HEK293 (cell line): ENCODE measurements at regions not wholly inside any gene's neighbourhood (a gene's known extent, or its start where the extent isn't known, plus 50 kb on each side); places are given as distances from the start of the nearest gene placed in this dataset.

Experiments used
- CTCF ChIA-PET: fragments of 350-600 bp; formaldehyde crosslinking; extraction: SDS; loops from one replicate; lab custom pipeline; 2021; ENCODE audit warnings: antibody characterized with exemption; lab: Yijun Ruan, JAX
- POLR2A ChIA-PET: fragments of 300-600 bp; formaldehyde crosslinking; extraction: SDS; loops from one replicate; lab custom pipeline; 2020; ENCODE audit warnings: antibody characterized with exemption, inconsistent platforms; lab: Yijun Ruan, JAX
- H3K27ac ChIP-seq: fragments of 200-500 bp; sonication (Bioruptor generic); 2 replicates; pipeline ENCODE4 v1.5.1; 2014; ENCODE audit warnings: low read depth, low read length, control low read depth, inconsistent platforms; ENCODE audit errors: extremely low read depth
- H3K36me3 ChIP-seq, 2 experiments: fragments of 200-500 bp in 1 of 2; sonication (Bioruptor generic) in 1 of 2; 1 replicate in 1 of 2; 2 replicates in 1 of 2; pipeline ENCODE4 v1.5.1; 2014 to 2017; ENCODE audit warnings: inconsistent platforms in 2 of 2, low read length in 2 of 2; ENCODE audit not compliant: control insufficient read depth in 2 of 2, insufficient read depth in 1 of 2
- H3K4me1 ChIP-seq: fragments of 200-500 bp; sonication (Bioruptor generic); 2 replicates; pipeline ENCODE4 v1.5.1; 2014; ENCODE audit warnings: mild to moderate bottlenecking, low read length, inconsistent platforms; ENCODE audit not compliant: control insufficient read depth, insufficient read depth
- H3K4me3 ChIP-seq: 2 replicates; pipeline ENCODE4 v1.5.1; 2011; ENCODE audit warnings: low read depth, mild to moderate bottlenecking, control low read depth, low read length, moderate library complexity
- H3K9me3 ChIP-seq: fragments of 200-500 bp; sonication (Bioruptor generic); 2 replicates; pipeline ENCODE4 v1.5.1; 2014; ENCODE audit warnings: low read depth, low read length, inconsistent platforms; ENCODE audit not compliant: control insufficient read depth, insufficient read depth
- HOXC10 ChIP-seq: sonication (generic); formaldehyde crosslinking; IDR thresholded peaks from 2 replicates; pipeline ENCODE4 v1.8.1; 2023; ENCODE audit warnings: mild to moderate bottlenecking, missing genetic modification reagents
- IKZF3 ChIP-seq: fragments of 450-650 bp; IDR thresholded peaks from 2 replicates; pipeline ENCODE4 v1.5.0; 2018; ENCODE audit warnings: missing biosample characterization, mild to moderate bottlenecking, missing genetic modification characterization, moderate library complexity
- KLF1 ChIP-seq: fragments of 450-650 bp; formaldehyde crosslinking; IDR thresholded peaks from 2 replicates; pipeline ENCODE4 v1.5.1; 2016; ENCODE audit warnings: missing biosample characterization, missing genetic modification characterization
- KLF10 ChIP-seq: fragments of 450-650 bp; IDR thresholded peaks from 2 replicates; pipeline ENCODE4 v1.5.1; 2018; ENCODE audit warnings: missing biosample characterization, mild to moderate bottlenecking, missing genetic modification characterization
- KLF7 ChIP-seq: fragments of 450-650 bp; formaldehyde crosslinking; IDR thresholded peaks from 2 replicates; pipeline ENCODE4 v1.5.1; 2016; ENCODE audit warnings: missing biosample characterization, missing genetic modification characterization, borderline replicate concordance
- OSR2 ChIP-seq: fragments of 450-650 bp; formaldehyde crosslinking; IDR thresholded peaks from 2 replicates; pipeline ENCODE4 v1.5.1; 2016; ENCODE audit warnings: missing biosample characterization, missing genetic modification characterization
- OVOL3 ChIP-seq: fragments of 450-650 bp; formaldehyde crosslinking; IDR thresholded peaks from 2 replicates; pipeline ENCODE4 v1.5.1; 2016; ENCODE audit warnings: missing biosample characterization, missing genetic modification characterization
- PBX3 ChIP-seq: sonication (generic); formaldehyde crosslinking; IDR thresholded peaks from 2 replicates; pipeline ENCODE4 v1.8.1; 2022; ENCODE audit warnings: mild to moderate bottlenecking, moderate library complexity, missing genetic modification reagents
- PRDM2 ChIP-seq: fragments of 450-650 bp; formaldehyde crosslinking; IDR thresholded peaks from 2 replicates; pipeline ENCODE4 v1.5.1; 2016; ENCODE audit warnings: missing biosample characterization, missing genetic modification characterization, borderline replicate concordance
- RBAK ChIP-seq: fragments of 450-650 bp; formaldehyde crosslinking; IDR thresholded peaks from 2 replicates; pipeline ENCODE4 v1.5.1; 2016; ENCODE audit warnings: missing biosample characterization, missing genetic modification characterization
- ZNF112 ChIP-seq: fragments of 450-650 bp; formaldehyde crosslinking; IDR thresholded peaks from 2 replicates; pipeline ENCODE4 v1.5.0; 2017; ENCODE audit warnings: missing biosample characterization, missing genetic modification characterization
- ZNF132 ChIP-seq: fragments of 450-650 bp; formaldehyde crosslinking; IDR thresholded peaks from 2 replicates; pipeline ENCODE4 v1.5.1; 2017; ENCODE audit warnings: missing biosample characterization, missing genetic modification characterization, borderline replicate concordance
- ZNF133 ChIP-seq: fragments of 450-650 bp; formaldehyde crosslinking; IDR thresholded peaks from 2 replicates; pipeline ENCODE4 v1.5.1; 2016; ENCODE audit warnings: missing biosample characterization, missing genetic modification characterization
- ZNF138 ChIP-seq: fragments of 450-650 bp; formaldehyde crosslinking; IDR thresholded peaks from 2 replicates; pipeline ENCODE4 v1.5.1; 2016; ENCODE audit warnings: missing biosample characterization, missing genetic modification characterization, borderline replicate concordance
- ZNF16 ChIP-seq: fragments of 450-650 bp; formaldehyde crosslinking; IDR thresholded peaks from 2 replicates; pipeline ENCODE4 v1.5.1; 2016; ENCODE audit warnings: low read depth, missing biosample characterization, missing genetic modification characterization
- ZNF175 ChIP-seq: fragments of 450-650 bp; formaldehyde crosslinking; IDR thresholded peaks from 2 replicates; pipeline ENCODE4 v1.5.1; 2016; ENCODE audit warnings: missing biosample characterization, missing genetic modification characterization
- ZNF214 ChIP-seq: fragments of 450-650 bp; formaldehyde crosslinking; IDR thresholded peaks from 2 replicates; pipeline ENCODE4 v1.5.1; 2017; ENCODE audit warnings: missing biosample characterization, mild to moderate bottlenecking, missing genetic modification characterization, borderline replicate concordance
- ZNF23 ChIP-seq: fragments of 450-650 bp; formaldehyde crosslinking; IDR thresholded peaks from 2 replicates; pipeline ENCODE4 v1.5.1; 2016; ENCODE audit warnings: missing biosample characterization, missing genetic modification characterization, borderline replicate concordance
- ZNF302 ChIP-seq: fragments of 450-650 bp; formaldehyde crosslinking; IDR thresholded peaks from 2 replicates; pipeline ENCODE4 v1.5.1; 2016; ENCODE audit warnings: missing biosample characterization, missing genetic modification characterization, low read depth
- ZNF324 ChIP-seq: fragments of 450-650 bp; formaldehyde crosslinking; IDR thresholded peaks from 2 replicates; pipeline ENCODE4 v1.5.1; 2016; ENCODE audit warnings: missing biosample characterization, missing genetic modification characterization
- ZNF366 ChIP-seq: fragments of 450-650 bp; formaldehyde crosslinking; conservative IDR thresholded peaks from 2 replicates; pipeline ENCODE4 v1.5.1; 2016; ENCODE audit warnings: missing biosample characterization, missing genetic modification characterization
- ZNF404 ChIP-seq: fragments of 450-650 bp; formaldehyde crosslinking; IDR thresholded peaks from 2 replicates; pipeline ENCODE4 v1.5.1; 2017; ENCODE audit warnings: missing biosample characterization, missing genetic modification characterization
- ZNF416 ChIP-seq: fragments of 450-650 bp; formaldehyde crosslinking; IDR thresholded peaks from 2 replicates; pipeline ENCODE4 v1.5.1; 2016; ENCODE audit warnings: missing biosample characterization, missing genetic modification characterization
- ZNF423 ChIP-seq: fragments of 450-650 bp; formaldehyde crosslinking; IDR thresholded peaks from 2 replicates; pipeline ENCODE4 v1.5.1; 2016; ENCODE audit warnings: missing biosample characterization, missing genetic modification characterization
- ZNF426 ChIP-seq: fragments of 450-650 bp; formaldehyde crosslinking; IDR thresholded peaks from 2 replicates; pipeline ENCODE4 v1.5.1; 2017; ENCODE audit warnings: missing biosample characterization, missing genetic modification characterization, mild to moderate bottlenecking, inconsistent platforms, moderate library complexity
- ZNF473 ChIP-seq: fragments of 450-650 bp; formaldehyde crosslinking; IDR thresholded peaks from 2 replicates; pipeline ENCODE4 v1.5.1; 2017; ENCODE audit warnings: missing biosample characterization, missing genetic modification characterization
- ZNF530 ChIP-seq: fragments of 450-650 bp; formaldehyde crosslinking; IDR thresholded peaks from 2 replicates; pipeline ENCODE4 v1.5.1; 2016; ENCODE audit warnings: low read depth, missing biosample characterization, missing genetic modification characterization
- ZNF561 ChIP-seq: fragments of 450-650 bp; IDR thresholded peaks from 2 replicates; pipeline ENCODE4 v1.5.1; 2018; ENCODE audit warnings: missing biosample characterization, missing genetic modification characterization, borderline replicate concordance
- ZNF571 ChIP-seq: fragments of 450-650 bp; formaldehyde crosslinking; IDR thresholded peaks from 2 replicates; pipeline ENCODE4 v1.5.0; 2017; ENCODE audit warnings: missing biosample characterization, missing genetic modification characterization
- ZNF664 ChIP-seq: fragments of 450-650 bp; formaldehyde crosslinking; IDR thresholded peaks from 2 replicates; pipeline ENCODE4 v1.5.1; 2016; ENCODE audit warnings: missing biosample characterization, missing genetic modification characterization
- ZNF792 ChIP-seq: fragments of 450-650 bp; formaldehyde crosslinking; IDR thresholded peaks from 2 replicates; pipeline ENCODE4 v1.5.1; 2016; ENCODE audit warnings: missing biosample characterization, missing genetic modification characterization

GRCh38 chr1:69483246-69483645 lies 84.5 kb upstream of the LRRC7 start:
- POLR2A ChIA-PET: no interaction called here
- Histone ChIP-seq H3K4me3 (no peak overlapping the region), H3K4me1 (no peaks in the 10 kb centered on the region), H3K9me3 (no peaks in the 10 kb centered on the region), H3K27ac (no peak overlapping the region), H3K36me3 (no peaks in the 10 kb centered on the region)
- no peak for TF ChIP-seq ZNF133 (tag by site-specific recombination)
- no peak for TF ChIP-seq ZNF112
- no peak for TF ChIP-seq IKZF3 (tag by site-specific recombination)
- no peak for TF ChIP-seq ZNF366 (tag by site-specific recombination)
- no peak for TF ChIP-seq ZNF792
- no peak for TF ChIP-seq ZNF302
- no peak for TF ChIP-seq HOXC10 (CRISPR knock-in tag)
- TF ChIP-seq ZNF132 (tag by site-specific recombination): no peak
- no peak for TF ChIP-seq KLF10 (tag by site-specific recombination)
- no peak for TF ChIP-seq PBX3
- TF ChIP-seq ZNF416 (tag by site-specific recombination): no peak
- no peak for TF ChIP-seq ZNF214 (tag by site-specific recombination)
- TF ChIP-seq ZNF426: no peak
- no peak for TF ChIP-seq ZNF664 (tag by site-specific recombination)
- CTCF ChIA-PET: no interaction called here

GRCh38 chr1:69485616-69486015 lies 82.1 kb upstream of the LRRC7 start:
- no peak overlapping the region for H3K27ac ChIP-seq
- TF ChIP-seq ZNF423 (tag by site-specific recombination) (no peak), OSR2 (tag by site-specific recombination) (no peak), ZNF23 (tag by site-specific recombination) (no peak), ZNF473 (tag by site-specific recombination) (no peak), ZNF571 (no peak)
- TF ChIP-seq, all 188 proteins: peak for 0
- POLR2A ChIA-PET: no interaction called here
- Histone ChIP-seq H3K4me1 (no peaks in the 10 kb centered on the region), H3K4me3 (no peak overlapping the region), H3K9me3 (no peaks in the 10 kb centered on the region), H3K36me3 (no peaks in the 10 kb centered on the region)
- CTCF ChIA-PET: no interaction called here

GRCh38 chr1:69491416-69491815 lies 76.3 kb upstream of the LRRC7 start:
- Histone ChIP-seq H3K9me3 (no peaks in the 10 kb centered on the region), H3K36me3 (no peaks in the 10 kb centered on the region), H3K4me3 (no peak overlapping the region), H3K4me1 (no peaks in the 10 kb centered on the region), H3K27ac (no peak overlapping the region)
- ChIA-PET CTCF (no interaction called here), POLR2A (no interaction called here)
- TF ChIP-seq ZNF404: no peak
- TF ChIP-seq KLF7 (tag by site-specific recombination): no peak
- no peak for TF ChIP-seq ZNF324 (tag by site-specific recombination)
- no peak for TF ChIP-seq ZNF561 (tag by site-specific recombination)
- no peak for TF ChIP-seq OVOL3 (tag by site-specific recombination)
- no peak for TF ChIP-seq KLF1
- no peak for TF ChIP-seq ZNF175 (tag by site-specific recombination)
- no peak for TF ChIP-seq ZNF530
- no peak for TF ChIP-seq PRDM2
- no peak for TF ChIP-seq ZNF16 (tag by site-specific recombination)
- TF ChIP-seq RBAK (tag by site-specific recombination): no peak
- TF ChIP-seq ZNF138 (tag by site-specific recombination): no peak
